ENCODE measurements at regions not wholly inside any gene's neighbourhood (a gene's known extent, or its start where the extent isn't known, plus 50 kb on each side); places are given as distances from the start of the nearest gene placed in this dataset.

DNA sequence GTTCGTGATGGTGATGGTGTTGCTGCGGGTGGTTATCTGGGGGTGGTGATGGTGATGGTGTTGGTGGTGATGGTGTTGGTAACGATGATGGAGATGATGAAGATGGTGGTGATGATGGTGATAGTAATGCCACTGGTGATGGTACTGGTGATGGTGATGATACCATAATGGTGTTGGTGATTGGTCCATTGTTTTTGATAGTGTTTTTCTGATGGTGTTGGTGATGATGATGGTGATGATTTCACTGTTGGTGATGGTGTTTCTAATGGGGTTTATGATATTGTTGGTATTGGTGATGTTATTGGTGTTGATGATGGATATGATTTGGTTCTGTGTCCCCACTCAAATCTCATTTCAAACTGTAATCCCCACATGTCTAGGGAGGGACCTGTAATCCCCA lies 51.7 kb upstream of the PITRM1 start:
- no peak for DNase-seq (ENCODE audit: low read depth)
- H3K4me3 ChIP-seq (ENCODE audit: low read depth, low read length) = no peak overlapping the region
- TF ChIP-seq, protein P1, sequence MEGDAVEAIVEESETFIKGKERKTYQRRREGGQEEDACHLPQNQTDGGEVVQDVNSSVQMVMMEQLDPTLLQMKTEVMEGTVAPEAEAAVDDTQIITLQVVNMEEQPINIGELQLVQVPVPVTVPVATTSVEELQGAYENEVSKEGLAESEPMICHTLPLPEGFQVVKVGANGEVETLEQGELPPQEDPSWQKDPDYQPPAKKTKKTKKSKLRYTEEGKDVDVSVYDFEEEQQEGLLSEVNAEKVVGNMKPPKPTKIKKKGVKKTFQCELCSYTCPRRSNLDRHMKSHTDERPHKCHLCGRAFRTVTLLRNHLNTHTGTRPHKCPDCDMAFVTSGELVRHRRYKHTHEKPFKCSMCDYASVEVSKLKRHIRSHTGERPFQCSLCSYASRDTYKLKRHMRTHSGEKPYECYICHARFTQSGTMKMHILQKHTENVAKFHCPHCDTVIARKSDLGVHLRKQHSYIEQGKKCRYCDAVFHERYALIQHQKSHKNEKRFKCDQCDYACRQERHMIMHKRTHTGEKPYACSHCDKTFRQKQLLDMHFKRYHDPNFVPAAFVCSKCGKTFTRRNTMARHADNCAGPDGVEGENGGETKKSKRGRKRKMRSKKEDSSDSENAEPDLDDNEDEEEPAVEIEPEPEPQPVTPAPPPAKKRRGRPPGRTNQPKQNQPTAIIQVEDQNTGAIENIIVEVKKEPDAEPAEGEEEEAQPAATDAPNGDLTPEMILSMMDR (IDR thresholded peaks at IDR 0.05; ENCODE audit: insufficient read depth, low read depth, low read length, missing control alignments) = no peak

DNA sequence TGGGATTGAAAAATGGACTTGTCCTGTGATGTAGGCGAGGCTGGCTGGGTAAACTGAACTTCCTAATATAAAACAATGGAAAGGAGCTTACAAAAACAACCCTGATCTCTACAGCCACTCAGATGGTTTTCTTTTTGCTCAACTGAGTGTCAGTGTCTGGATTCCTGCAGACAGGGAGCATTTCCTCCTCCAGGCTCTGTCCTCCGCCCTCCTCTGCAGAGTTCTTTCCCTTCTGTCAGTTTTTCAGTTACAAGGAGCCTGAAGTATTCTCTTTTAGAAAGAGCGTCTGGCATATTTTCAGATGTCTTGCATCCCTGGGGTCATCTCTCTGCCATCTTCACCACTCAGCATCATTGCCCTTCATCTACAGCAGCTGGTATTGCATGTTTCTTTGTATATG lies 50.0 kb upstream of the PITRM1 start:
- TF ChIP-seq, protein P1 (IDR thresholded peaks at IDR 0.05; ENCODE audit: insufficient read depth, low read depth, low read length, missing control alignments) = no peak
- no peak overlapping the region for H3K4me3 ChIP-seq (ENCODE audit: low read depth, low read length)
- no peak for DNase-seq (ENCODE audit: low read depth)
